ENCODE measurements at regions not wholly inside any gene's neighbourhood (a gene's known extent, or its start where the extent isn't known, plus 50 kb on each side); places are given as distances from the start of the nearest gene placed in this dataset.

GRCh38 chr4:96036781-96037180, 196.9 kb downstream of the PDHA2 start:
- no peak for TF ChIP-seq CTCF (conservative IDR thresholded peaks at IDR 0.05; ENCODE audit: low read length)
- TF ChIP-seq EZH2phosphoT487 (IDR thresholded peaks at IDR 0.05; ENCODE audit: borderline replicate concordance) = no peak
